ENCODE measurements at regions not wholly inside any gene's neighbourhood (a gene's known extent, or its start where the extent isn't known, plus 50 kb on each side); places are given as distances from the start of the nearest gene placed in this dataset.

DNA sequence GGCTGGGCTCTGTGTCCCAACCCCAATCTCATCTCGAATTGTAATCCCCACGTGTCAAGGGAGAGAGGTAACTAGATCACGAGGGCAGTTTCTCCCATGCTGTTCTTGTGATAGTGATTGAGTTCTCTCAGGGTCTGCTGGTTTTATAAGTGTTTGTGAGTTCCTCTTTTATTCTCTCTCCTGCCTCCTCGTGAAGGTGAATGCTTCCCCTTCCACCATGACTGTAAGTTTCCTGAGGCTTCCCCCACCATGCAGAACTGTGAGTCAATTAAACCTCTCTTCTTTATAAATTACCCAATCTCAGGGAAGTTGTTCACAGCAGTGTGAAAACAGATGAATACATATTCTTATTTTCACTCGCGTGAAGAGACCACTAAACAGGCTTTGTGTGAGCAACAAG lies 148.2 kb downstream of the TMEM30B start:
- Histone ChIP-seq H3K36me3 (ENCODE audit: low read depth) (no peaks in the 10 kb centered on the region), H3K27ac (ENCODE audit: poor library complexity, severe bottlenecking) (no peak overlapping the region), H3K27me3 (ENCODE audit: insufficient read depth, poor library complexity, severe bottlenecking) (no peaks in the 10 kb centered on the region), H3K4me3 (ENCODE audit: severe bottlenecking) (no peak overlapping the region), H3K9me3 (ENCODE audit: severe bottlenecking) (no peaks in the 10 kb centered on the region), H3K4me1 (ENCODE audit: insufficient read depth, poor library complexity, severe bottlenecking) (no peaks in the 10 kb centered on the region)
- TF ChIP-seq, protein P1, sequence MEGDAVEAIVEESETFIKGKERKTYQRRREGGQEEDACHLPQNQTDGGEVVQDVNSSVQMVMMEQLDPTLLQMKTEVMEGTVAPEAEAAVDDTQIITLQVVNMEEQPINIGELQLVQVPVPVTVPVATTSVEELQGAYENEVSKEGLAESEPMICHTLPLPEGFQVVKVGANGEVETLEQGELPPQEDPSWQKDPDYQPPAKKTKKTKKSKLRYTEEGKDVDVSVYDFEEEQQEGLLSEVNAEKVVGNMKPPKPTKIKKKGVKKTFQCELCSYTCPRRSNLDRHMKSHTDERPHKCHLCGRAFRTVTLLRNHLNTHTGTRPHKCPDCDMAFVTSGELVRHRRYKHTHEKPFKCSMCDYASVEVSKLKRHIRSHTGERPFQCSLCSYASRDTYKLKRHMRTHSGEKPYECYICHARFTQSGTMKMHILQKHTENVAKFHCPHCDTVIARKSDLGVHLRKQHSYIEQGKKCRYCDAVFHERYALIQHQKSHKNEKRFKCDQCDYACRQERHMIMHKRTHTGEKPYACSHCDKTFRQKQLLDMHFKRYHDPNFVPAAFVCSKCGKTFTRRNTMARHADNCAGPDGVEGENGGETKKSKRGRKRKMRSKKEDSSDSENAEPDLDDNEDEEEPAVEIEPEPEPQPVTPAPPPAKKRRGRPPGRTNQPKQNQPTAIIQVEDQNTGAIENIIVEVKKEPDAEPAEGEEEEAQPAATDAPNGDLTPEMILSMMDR (IDR thresholded peaks at IDR 0.05; ENCODE audit: poor library complexity, severe bottlenecking), result no peak
- ATAC-seq (ENCODE audit: low read depth) (no peak), DNase-seq (ENCODE audit: low spot score) (no peak)

DNA sequence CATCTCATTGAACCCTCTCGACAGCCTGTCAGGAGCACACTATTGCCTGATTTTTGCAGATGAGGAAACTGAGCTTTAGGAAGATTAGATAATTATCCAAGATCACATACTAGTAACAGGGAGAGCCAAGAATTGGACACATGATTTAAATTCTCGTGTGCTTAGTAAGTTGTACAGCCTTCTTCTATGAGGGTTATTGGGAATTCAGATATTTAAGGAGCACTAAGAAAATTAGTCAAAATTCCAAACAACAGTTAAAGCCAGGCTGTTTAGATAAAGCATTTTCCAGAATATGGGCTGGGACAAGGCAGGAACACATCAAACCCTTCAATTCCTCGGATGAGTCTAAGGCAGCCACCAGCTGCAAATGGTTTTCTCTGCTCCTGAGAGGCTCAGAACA lies 148.8 kb downstream of the TMEM30B start:
- Histone ChIP-seq H3K27ac (ENCODE audit: poor library complexity, severe bottlenecking) (no peak overlapping the region), H3K4me3 (ENCODE audit: severe bottlenecking) (no peak overlapping the region), H3K4me1 (ENCODE audit: insufficient read depth, poor library complexity, severe bottlenecking) (no peaks in the 10 kb centered on the region), H3K36me3 (ENCODE audit: low read depth) (no peaks in the 10 kb centered on the region), H3K27me3 (ENCODE audit: insufficient read depth, poor library complexity, severe bottlenecking) (no peaks in the 10 kb centered on the region), H3K9me3 (ENCODE audit: severe bottlenecking) (no peaks in the 10 kb centered on the region)
- DNase-seq (ENCODE audit: low spot score), result no peak
- ATAC-seq (ENCODE audit: low read depth), result no peak
- TF ChIP-seq, protein P1 (IDR thresholded peaks at IDR 0.05; ENCODE audit: poor library complexity, severe bottlenecking), result no peak

DNA sequence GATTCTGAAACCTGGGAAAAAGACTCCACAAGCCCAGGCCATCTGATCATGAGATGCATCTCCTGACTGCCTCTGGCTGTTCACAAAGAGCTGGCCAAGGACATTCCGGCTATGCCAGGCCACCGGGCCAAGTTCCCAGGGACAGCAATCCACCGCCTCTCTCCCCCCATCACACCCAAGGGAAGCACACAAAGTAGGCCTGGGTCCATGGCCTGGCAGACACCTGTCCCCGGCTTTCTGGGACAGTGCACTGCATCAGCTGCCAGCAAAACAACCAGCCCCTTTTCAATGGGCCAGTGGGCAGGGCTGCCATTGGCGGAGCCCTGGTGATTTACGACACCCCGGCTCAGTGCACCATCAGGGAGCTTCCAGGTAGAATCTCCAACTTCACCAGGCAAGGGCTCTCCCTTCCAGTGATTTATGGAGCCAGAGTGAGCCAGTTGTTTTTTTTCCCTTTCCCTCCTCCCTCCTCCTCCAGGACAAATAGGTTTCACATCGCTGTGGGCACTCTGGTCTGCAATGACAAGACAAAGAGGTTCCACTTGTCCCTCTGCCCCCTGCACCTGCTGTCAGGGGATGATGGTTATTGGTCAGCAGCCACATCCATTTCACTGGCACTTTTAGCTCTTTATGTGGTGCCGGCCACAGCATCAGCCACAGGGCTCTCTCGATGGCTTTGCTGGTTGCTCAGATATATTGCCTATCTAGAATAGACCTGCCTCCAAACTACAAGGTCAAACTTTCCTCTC lies 149.6 kb downstream of the SLC38A6 start:
- H3K9me3 ChIP-seq (ENCODE audit: severe bottlenecking), result no peaks in the 10 kb centered on the region
- no peaks in the 10 kb centered on the region for H3K27me3 ChIP-seq (ENCODE audit: insufficient read depth, poor library complexity, severe bottlenecking)
- no peak overlapping the region for H3K4me3 ChIP-seq (ENCODE audit: severe bottlenecking)
- DNase-seq (ENCODE audit: low spot score) (no peak), ATAC-seq (ENCODE audit: low read depth) (no peak)
- no peaks in the 10 kb centered on the region for H3K4me1 ChIP-seq (ENCODE audit: insufficient read depth, poor library complexity, severe bottlenecking)
- TF ChIP-seq, protein P1 (IDR thresholded peaks at IDR 0.05; ENCODE audit: poor library complexity, severe bottlenecking), result no peak
- H3K27ac ChIP-seq (ENCODE audit: poor library complexity, severe bottlenecking), result no peak overlapping the region
- no peaks in the 10 kb centered on the region for H3K36me3 ChIP-seq (ENCODE audit: low read depth)

DNA sequence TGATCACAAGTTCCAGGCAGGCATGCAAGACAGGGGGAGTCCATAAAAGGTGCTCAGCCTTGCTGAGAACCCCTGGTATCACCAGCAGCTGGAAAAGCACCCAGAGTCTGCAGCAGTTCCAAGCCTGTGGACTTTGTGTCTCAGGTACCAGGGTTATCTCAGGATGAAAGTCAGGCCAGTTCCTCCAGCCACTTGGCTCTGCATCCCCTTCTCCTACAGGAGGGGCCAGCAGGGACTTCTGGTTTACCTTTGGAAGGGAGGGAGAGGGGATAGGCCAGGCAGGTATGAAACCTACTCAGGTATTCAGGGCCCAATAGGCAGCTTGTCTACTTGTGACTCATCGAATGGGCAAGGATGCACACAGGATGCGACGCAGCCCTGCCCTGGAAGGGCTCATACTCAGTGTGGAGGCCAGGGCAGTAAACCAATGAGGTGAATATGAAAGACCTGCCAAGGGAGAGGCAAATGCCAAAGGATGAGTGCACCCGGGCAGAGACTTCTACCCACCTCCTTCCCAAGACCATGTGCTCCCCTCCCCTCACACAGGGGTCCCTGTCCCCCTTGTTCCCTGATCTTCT lies 148.2 kb downstream of the SLC38A6 start:
- no peaks in the 10 kb centered on the region for H3K36me3 ChIP-seq (ENCODE audit: low read depth)
- no peaks in the 10 kb centered on the region for H3K9me3 ChIP-seq (ENCODE audit: severe bottlenecking)
- H3K27me3 ChIP-seq (ENCODE audit: insufficient read depth, poor library complexity, severe bottlenecking), result no peaks in the 10 kb centered on the region
- no peak overlapping the region for H3K4me3 ChIP-seq (ENCODE audit: severe bottlenecking)
- no peaks in the 10 kb centered on the region for H3K4me1 ChIP-seq (ENCODE audit: insufficient read depth, poor library complexity, severe bottlenecking)
- H3K27ac ChIP-seq (ENCODE audit: poor library complexity, severe bottlenecking), result no peak overlapping the region
- TF ChIP-seq, protein P1 (IDR thresholded peaks at IDR 0.05; ENCODE audit: poor library complexity, severe bottlenecking), result no peak
- DNase-seq (ENCODE audit: low spot score) (no peak), ATAC-seq (ENCODE audit: low read depth) (peak; percentile 83)

All from RWPE2 (cell line).